ENCODE measurements at regions not wholly inside any gene's neighbourhood (a gene's known extent, or its start where the extent isn't known, plus 50 kb on each side); places are given as distances from the start of the nearest gene placed in this dataset.
A peak's percentile ranks its signal among the peaks of the same experiment; 100 is the strongest.

DNA sequence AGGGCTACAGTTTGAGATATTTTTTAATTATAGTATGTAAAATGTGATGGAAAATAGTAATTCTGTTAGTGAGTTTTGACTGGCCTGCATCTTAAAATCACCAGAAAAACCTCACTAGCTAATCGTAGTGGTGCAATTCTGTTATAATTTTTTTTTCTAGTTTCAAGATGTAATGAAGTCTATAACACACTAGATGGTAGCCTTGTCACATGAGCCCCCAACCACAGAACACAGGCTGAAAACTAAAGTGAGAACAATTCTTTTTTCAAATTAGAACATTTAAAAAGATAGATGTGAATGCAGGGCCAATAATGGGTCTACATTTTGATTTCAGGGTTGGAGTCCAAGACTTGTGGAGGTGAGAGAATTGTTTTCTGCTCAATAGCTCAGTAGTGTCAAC is 83.3 kb upstream of the KCNH8 start:
- Histone ChIP-seq H3K79me2 (ENCODE audit: low read depth) (no peaks in the 10 kb centered on the region), H3K4me1 (replicated peaks; ENCODE audit: insufficient read depth) (peaks cover 10% of the 10 kb centered on the region), H3K4me2 (no peak overlapping the region), H3K27me3 (ENCODE audit: insufficient read depth, low read depth) (no peaks in the 10 kb centered on the region), H4K20me1 (ENCODE audit: insufficient read depth) (no peaks in the 10 kb centered on the region), H3K36me3 (ENCODE audit: low read depth) (no peaks in the 10 kb centered on the region), H3K9me3 (ENCODE audit: insufficient read depth, low read depth) (no peaks in the 10 kb centered on the region; the same call in 1 of the 2 replicates), H3F3A (ENCODE audit: insufficient read depth, low read depth) (no peaks in the 10 kb centered on the region), H3K27ac (no peak overlapping the region), H3K4me3 (no peak overlapping the region), H2AFZ (no peak overlapping the region), H3K9me2 (ENCODE audit: insufficient read depth) (no peaks in the 10 kb centered on the region)
- TF ChIP-seq, protein P1, sequence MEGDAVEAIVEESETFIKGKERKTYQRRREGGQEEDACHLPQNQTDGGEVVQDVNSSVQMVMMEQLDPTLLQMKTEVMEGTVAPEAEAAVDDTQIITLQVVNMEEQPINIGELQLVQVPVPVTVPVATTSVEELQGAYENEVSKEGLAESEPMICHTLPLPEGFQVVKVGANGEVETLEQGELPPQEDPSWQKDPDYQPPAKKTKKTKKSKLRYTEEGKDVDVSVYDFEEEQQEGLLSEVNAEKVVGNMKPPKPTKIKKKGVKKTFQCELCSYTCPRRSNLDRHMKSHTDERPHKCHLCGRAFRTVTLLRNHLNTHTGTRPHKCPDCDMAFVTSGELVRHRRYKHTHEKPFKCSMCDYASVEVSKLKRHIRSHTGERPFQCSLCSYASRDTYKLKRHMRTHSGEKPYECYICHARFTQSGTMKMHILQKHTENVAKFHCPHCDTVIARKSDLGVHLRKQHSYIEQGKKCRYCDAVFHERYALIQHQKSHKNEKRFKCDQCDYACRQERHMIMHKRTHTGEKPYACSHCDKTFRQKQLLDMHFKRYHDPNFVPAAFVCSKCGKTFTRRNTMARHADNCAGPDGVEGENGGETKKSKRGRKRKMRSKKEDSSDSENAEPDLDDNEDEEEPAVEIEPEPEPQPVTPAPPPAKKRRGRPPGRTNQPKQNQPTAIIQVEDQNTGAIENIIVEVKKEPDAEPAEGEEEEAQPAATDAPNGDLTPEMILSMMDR (conservative IDR thresholded peaks at IDR 0.05) = peak; percentile 59
- no peak for TF ChIP-seq EZH2 (IDR thresholded peaks at IDR 0.05; ENCODE audit: low read depth)
- DNase-seq = no peak
- CTCF ChIA-PET = no interaction called here
- intact Hi-C loops (cut with micrococcal nuclease; ENCODE audit: unreplicated experiment) = loop anchor here (10.0 kb wide), 2 partner anchors 190 to 280 kb away; no protein-coding TSS in a partner anchor
- BruUV-seq (replicated peaks) = no TSS peak
- POLR2A ChIA-PET (ENCODE audit: unreplicated experiment) = no interaction called here

DNA sequence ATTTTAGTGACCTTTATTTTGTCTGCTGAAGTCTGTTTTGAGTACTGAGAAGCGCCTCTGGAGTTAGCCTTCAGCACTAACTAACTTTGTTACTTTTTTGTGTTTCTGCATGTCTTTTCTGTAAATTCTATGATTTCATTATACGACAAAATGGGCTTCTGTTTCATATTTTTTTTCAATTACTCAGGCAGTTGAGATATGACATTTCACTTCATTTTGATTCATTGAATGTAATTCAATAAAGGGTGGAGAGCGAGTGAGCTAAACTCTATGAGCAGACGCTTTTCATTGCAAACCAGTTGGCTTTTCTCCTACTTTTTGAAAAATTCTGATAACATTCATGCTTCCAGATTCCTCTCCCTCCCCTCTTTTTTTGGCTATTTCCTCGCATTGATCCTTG is 84.4 kb upstream of the KCNH8 start:
- Histone ChIP-seq H3K4me1 (replicated peaks; ENCODE audit: insufficient read depth) (peaks cover 15% of the 10 kb centered on the region), H3K4me3 (no peak overlapping the region), H3K27ac (no peak overlapping the region), H2AFZ (no peak overlapping the region), H3K9me2 (ENCODE audit: insufficient read depth) (no peaks in the 10 kb centered on the region), H4K20me1 (ENCODE audit: insufficient read depth) (no peaks in the 10 kb centered on the region), H3F3A (ENCODE audit: insufficient read depth, low read depth) (no peaks in the 10 kb centered on the region), H3K9me3 (ENCODE audit: insufficient read depth, low read depth) (no peaks in the 10 kb centered on the region; the same call in 1 of the 2 replicates), H3K27me3 (ENCODE audit: insufficient read depth, low read depth) (no peaks in the 10 kb centered on the region), H3K4me2 (no peak overlapping the region), H3K36me3 (ENCODE audit: low read depth) (no peaks in the 10 kb centered on the region), H3K79me2 (ENCODE audit: low read depth) (no peaks in the 10 kb centered on the region)
- ChIA-PET POLR2A (ENCODE audit: unreplicated experiment) (no interaction called here), CTCF (no interaction called here)
- intact Hi-C loops (cut with micrococcal nuclease; ENCODE audit: unreplicated experiment) = loop anchor here (10.0 kb wide), 2 partner anchors 191 to 281 kb away; no protein-coding TSS in a partner anchor
- TF ChIP-seq EZH2 (IDR thresholded peaks at IDR 0.05; ENCODE audit: low read depth) = no peak
- TF ChIP-seq, protein P1 (conservative IDR thresholded peaks at IDR 0.05) = no peak
- BruUV-seq (replicated peaks) = no TSS peak
- no peak for DNase-seq

DNA sequence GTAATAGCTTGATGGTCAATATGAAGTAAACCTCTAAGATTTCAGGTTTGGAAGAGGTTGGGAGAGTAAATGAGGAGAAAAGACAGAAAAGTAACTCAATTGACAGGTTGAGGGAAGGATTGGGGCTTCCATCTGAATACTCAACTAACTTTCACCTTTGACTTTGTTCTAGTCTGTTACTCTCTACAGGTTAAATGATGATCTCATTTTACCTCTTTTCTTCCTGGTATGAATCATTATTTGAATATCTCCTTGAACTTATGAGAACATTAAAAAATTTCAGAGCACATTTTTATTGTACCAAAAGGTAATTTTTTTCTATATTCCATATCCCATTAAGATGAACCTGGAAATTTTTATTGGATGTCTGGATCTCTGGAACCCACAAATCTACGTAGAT is 87.9 kb upstream of the KCNH8 start:
- Histone ChIP-seq H3K9me3 (ENCODE audit: insufficient read depth, low read depth) (no peaks in the 10 kb centered on the region; the same call in 1 of the 2 replicates), H3K4me1 (replicated peaks; ENCODE audit: insufficient read depth) (peaks cover 15% of the 10 kb centered on the region), H3F3A (ENCODE audit: insufficient read depth, low read depth) (no peaks in the 10 kb centered on the region), H3K27ac (peak overlapping the region; percentile 39), H2AFZ (no peak overlapping the region), H3K4me3 (no peak overlapping the region), H3K79me2 (ENCODE audit: low read depth) (no peaks in the 10 kb centered on the region), H3K4me2 (peak overlapping the region; percentile 29), H3K9me2 (ENCODE audit: insufficient read depth) (no peaks in the 10 kb centered on the region), H3K27me3 (ENCODE audit: insufficient read depth, low read depth) (no peaks in the 10 kb centered on the region), H3K36me3 (ENCODE audit: low read depth) (no peaks in the 10 kb centered on the region), H4K20me1 (ENCODE audit: insufficient read depth) (no peaks in the 10 kb centered on the region)
- TF ChIP-seq, protein P1 (conservative IDR thresholded peaks at IDR 0.05) = no peak
- TF ChIP-seq EZH2 (IDR thresholded peaks at IDR 0.05; ENCODE audit: low read depth) = no peak
- BruUV-seq (replicated peaks) = no TSS peak
- DNase-seq = peak in 1 of 2 experiments; percentile 50
- ChIA-PET POLR2A (ENCODE audit: unreplicated experiment) (no interaction called here), CTCF (no interaction called here)
- intact Hi-C loops (cut with micrococcal nuclease; ENCODE audit: unreplicated experiment) = loop anchor here (10.0 kb wide), 2 partner anchors 194 to 284 kb away; no protein-coding TSS in a partner anchor
